Breast epithelium (tissue), 3 donors: ENCODE measurements at regions not wholly inside any gene's neighbourhood (a gene's known extent, or its start where the extent isn't known, plus 50 kb on each side); places are given as distances from the start of the nearest gene placed in this dataset.

Experiments
- POLR2A ChIP-seq: fragments of 450-650 bp; IDR thresholded peaks from one replicate; pipeline ENCODE4 v1.6.1; 2016; ENCODE audit warnings: antibody characterized with exemption, mild to moderate bottlenecking, moderate library complexity
- TF ChIP-seq, protein P1 (sequence below), 3 donors: fragments of 450-650 bp; IDR thresholded peaks; one replicate each; pipeline ENCODE4 v1.5.1; 2016 to 2017; ENCODE audit warnings: antibody characterized with exemption in 3 of 3, mild to moderate bottlenecking in 3 of 3, moderate library complexity in 3 of 3

DNA sequence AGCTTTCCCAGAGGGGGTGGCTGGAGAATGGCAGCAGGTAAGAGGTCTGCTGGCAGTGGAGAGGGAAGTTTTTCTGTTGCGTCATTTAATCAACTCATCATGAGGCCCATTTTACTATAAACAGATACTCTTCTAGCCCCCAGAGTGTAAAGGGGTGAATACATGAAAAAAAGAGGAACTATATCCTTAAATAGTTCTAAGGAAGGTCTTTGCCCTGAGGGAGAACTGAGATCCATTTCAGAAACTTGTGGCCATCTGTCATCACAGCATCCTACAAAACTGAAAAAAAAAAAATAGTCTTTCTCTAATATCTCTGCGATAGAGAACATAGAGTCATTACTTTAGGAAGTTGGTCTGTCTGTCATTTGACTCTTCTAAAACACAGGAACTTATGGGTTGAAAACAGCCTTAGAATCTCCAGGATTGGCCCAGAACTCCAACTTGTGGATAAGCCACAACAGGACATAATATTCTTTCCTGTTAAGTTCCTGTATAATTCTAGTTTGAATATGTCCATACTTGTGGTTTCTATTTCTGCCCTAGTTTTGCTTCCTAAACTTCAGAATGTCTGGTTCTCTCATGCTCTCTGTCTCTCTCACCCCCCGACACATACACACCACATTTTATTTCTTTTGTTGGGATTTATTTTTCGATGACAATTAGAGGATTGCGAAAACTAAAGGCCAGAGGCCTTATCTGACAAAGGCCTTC, 238.5 kb upstream of the PIK3R1 start:
- TF ChIP-seq, protein P1, sequence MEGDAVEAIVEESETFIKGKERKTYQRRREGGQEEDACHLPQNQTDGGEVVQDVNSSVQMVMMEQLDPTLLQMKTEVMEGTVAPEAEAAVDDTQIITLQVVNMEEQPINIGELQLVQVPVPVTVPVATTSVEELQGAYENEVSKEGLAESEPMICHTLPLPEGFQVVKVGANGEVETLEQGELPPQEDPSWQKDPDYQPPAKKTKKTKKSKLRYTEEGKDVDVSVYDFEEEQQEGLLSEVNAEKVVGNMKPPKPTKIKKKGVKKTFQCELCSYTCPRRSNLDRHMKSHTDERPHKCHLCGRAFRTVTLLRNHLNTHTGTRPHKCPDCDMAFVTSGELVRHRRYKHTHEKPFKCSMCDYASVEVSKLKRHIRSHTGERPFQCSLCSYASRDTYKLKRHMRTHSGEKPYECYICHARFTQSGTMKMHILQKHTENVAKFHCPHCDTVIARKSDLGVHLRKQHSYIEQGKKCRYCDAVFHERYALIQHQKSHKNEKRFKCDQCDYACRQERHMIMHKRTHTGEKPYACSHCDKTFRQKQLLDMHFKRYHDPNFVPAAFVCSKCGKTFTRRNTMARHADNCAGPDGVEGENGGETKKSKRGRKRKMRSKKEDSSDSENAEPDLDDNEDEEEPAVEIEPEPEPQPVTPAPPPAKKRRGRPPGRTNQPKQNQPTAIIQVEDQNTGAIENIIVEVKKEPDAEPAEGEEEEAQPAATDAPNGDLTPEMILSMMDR (IDR thresholded peaks at IDR 0.05) = no peak
- TF ChIP-seq POLR2A = no peak
